GM19372 (cell line): ENCODE measurements at regions not wholly inside any gene's neighbourhood (a gene's known extent, or its start where the extent isn't known, plus 50 kb on each side); places are given as distances from the start of the nearest gene placed in this dataset.
"Not testable (repeated sequence)": the region's sequence is repeated elsewhere in the genome, so short reads cannot be mapped to it uniquely, and the experiment has no call there.

Source experiments
- ATAC-seq: cut with Tn5 transposase; IDR thresholded peaks from one replicate; pipeline ENCODE4 v1.9.1; 2021; ENCODE audit warnings: mild to moderate bottlenecking, low read depth, moderate library complexity; ENCODE audit not compliant: unreplicated experiment

DNA sequence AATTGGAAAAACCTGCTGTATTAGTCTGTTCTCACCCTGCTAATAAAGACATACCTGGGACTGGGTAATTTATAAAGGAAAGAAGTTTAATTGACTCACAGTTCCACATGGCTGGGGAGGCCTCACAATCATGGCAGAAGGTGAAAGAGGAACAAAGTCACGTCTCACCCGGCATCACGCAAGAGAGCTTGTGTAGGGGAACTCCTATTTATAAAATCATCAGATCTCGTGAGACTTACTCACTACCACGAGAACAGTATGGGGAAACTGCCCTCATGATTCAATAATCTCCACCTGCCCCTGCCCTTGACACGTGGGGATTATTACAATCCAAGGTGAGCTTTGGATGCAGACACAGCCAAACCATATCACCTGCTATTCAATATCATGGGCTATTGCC, 799.1 kb upstream of the HTR2C start:
- not testable (repeated sequence) for ATAC-seq

DNA sequence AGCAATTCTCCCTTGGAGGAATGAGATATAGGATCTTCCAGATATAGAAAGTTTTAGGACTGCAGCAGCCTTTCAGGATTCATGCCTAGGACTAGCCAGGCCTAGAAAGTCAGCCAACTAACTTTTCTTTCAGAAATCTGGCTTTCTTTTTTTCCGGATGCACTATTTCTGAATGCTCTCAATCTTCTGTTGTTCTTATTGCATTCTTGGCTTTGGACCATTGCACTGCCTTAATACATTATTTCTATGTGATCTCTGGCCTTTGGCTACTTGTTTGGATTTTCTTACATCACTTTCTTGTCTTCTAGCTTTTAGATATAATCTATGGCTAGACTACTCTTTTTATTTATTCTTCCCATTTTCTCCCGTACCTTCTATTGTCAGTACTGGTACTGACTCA, 813.1 kb upstream of the HTR2C start:
- ATAC-seq = no peak

DNA sequence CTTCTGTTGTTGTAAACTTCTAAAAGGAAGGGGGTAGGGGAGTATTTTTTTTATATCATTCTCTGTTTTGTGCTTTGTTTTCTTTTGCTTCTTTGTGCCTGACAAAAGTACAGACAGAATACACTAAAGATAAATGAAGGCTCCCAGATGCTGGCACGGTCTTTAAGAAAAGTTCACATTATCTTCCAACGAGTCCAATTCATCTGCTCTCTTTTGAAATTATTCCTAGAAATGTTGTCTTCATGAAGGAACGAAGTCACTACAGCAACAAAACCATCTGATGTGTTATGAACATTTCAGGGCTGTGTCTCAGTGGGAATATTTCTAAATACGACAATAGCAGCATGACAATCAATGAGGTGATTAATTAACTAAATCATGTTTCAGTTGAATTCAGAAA, 813.8 kb upstream of the HTR2C start:
- ATAC-seq = no peak

DNA sequence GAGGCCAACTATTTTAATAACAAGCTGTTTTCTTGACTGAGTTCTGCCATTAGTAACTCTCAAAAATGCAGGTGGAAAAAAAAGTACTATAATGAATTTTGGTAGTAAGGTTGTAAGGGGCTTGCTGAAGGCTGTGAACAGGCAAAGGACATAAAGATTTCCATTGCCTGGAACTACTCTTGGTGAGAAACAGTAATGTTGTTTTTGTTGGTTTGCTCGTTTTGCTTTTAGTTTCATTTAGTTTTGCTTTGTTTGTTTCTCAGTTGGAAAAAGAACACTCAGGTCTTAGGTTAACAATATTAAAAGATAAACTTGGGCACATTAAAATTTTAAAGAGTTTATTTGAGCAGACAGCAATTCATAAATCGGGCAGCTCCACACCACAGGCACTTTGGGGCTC, 824.5 kb upstream of the HTR2C start:
- ATAC-seq = no peak

DNA sequence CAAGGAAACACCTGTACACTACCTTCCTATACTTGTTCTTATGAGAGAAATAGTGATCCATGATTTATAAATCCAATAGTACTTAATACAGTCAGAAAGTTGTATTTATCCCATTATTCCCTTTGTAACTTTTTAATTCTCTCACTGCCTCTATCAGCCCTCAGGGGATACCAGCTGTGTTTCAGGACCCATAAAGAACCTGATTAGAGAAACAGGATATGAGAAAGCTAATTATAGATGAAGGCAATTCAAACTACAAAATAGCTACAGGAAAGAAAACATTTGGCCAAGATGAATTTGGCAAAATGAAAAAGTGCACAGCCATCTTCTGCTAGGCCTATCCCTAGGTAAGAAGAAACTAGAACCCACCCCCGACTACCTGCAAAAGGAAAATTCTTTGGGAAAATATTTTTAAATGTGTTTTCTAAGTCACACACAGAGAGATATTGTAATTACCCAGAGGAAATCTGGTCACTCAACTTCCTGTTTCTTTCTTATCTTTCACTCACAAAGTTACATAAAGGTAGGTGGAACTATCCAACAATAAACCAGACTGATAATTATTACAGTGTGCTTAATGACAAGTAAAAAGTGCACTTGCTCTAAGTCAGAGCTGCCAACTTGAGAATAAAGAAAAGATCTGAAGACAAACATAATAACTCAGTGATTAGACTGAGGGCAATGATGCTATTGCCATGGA, 836.5 kb upstream of the HTR2C start:
- ATAC-seq = peak; percentile 54

DNA sequence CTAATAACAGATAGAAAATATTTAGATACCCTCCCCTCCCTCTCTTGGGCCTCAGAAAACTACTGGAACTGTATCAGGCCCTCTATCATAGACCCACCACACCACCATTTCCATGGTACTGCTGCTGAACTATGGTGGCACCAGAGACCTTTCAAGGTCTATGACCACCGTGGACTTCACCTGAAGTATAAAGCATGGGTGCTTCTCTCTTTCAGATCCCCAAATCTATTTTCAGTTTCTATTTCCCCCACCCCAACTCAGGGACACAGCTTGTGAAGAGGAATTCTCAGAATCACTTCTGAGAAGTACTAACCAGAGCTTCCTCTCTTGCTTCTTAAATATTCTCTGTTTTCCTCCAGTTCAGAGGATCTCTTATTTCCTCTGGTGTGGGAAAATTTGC, 840.8 kb upstream of the HTR2C start:
- ATAC-seq = no peak

DNA sequence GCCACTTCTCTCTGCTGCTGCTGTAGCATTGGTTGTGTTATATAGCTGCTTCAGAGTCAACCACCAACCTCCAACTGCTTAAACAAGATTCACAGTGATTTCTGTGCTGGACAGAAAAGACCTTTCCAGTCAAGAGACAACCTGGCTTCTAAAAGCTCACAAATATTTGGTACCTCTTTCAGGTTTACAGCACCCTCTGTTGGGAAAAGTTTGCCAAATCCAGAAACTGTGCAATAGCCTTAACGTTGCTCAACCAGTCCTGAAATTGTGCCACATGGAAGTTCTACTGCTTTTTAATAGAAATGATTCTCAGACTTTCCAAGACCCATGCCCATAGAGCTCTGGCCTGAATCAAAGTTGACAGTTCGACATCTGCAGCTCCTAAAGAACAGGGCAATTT, 842.1 kb upstream of the HTR2C start:
- peak; percentile 40 for ATAC-seq

DNA sequence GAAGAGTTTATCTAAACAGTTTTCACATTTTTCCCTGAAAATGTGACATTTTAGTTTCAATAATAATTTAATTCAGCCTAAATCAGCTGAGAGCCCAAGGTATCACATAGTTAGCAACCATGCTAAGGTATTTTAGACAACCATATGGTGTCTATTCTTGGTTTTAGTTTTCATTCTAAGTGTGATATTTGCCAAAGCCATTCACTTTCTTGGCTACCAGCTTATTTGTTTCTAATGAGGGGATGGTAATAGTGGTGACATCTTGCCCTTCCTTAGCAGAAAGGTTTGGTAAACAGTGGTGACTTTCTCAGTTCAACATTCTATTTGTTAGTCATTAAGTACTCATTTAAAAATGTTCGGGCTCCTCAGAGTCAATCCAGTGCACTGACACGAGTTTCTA, 854.9 kb upstream of the HTR2C start:
- ATAC-seq = no peak

DNA sequence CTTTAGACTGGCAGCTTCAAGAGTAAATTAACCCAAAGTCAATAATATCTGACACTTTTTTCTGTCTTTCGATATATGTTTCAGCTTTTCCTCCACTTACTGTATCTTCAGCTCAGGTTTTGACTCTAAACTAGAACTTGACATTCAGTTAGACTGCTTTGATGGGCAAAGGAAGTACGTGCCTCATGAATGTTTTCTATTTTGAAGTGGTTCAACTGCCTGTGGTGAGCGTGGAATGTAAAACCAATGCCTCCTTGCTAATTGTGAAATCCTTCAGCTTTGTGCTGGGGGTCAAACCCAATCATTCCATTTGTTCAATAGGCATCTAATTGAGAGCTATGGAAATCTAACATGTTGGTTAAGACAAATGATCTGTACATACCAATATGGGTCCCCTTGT, 857.0 kb upstream of the HTR2C start:
- peak; percentile 53 for ATAC-seq

DNA sequence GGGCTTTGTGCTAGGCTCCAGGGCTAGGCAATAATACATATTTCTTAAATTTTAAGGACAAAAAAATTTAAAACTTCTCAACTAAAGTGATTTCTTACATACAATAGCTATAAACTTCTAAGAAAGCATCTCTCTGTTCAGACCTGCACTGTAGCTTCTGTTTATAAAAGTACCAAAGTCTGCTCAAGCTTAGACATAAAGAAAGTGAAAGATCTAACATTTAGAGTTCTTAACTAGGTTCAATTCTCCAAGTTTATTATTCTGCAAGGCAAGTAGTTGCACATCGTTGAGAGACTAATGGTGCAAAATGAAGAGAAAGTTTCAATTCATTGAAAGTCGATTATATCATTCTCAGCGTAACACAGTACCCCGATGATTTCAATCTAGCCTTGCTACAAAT, 857.4 kb upstream of the HTR2C start:
- peak; percentile 46 for ATAC-seq

DNA sequence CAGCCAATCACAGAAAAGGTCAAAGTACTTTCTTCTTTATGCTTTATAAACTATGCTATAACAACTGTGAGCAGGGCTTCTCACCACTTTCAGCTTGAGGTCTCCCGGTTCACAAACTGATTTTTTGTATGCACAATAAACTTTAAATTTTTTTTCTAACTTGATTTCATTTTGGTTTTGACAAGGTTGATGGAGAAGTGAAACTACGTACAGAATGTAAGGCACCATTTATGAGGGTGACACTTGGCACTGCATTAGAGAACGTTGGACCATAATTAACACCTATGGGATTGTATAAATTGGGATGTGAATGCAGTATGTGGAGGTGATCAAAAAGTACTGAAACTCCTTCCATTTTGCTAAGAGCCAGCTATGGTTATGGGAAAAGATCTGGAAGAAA, 857.9 kb upstream of the HTR2C start:
- ATAC-seq = peak; percentile 42

DNA sequence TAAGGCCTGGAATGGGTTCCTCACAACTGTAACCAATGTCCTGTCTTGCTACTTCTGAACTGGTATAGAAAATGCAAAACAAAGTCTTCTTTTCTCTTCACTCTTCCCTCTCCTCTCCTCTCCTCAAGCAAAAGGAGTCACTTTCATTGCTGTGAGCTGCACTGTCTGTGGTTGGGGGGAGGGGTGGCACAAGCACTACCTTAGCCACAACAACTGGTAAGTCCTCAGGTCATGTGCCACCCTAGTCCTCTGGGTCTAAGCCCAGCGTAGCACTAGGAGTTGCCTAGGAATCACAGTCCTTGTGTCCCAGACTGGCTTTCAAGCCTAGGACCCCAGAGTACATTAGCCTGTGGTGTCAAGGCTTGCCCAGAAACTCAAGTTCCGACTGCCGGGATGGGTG, 859.3 kb upstream of the AMOT start:
- no peak for ATAC-seq

DNA sequence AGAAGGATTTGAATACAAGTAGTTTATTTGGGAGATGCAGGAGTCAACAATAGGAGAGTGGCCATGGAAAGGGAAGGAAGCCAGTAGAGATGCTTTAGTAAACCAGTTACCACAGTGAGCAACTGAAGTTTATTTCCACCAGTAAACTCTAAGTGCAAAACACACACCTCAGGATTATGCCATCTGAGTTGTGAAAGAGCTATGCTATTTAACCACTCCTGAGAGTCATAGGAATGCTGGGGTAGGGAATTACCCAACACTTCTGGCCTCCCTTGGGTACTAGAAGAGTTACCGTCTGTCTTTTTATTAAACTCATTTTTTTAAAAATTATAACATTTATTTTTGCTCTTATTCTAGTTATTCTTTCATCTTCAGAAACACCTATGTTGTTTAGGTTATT, 834.6 kb upstream of the AMOT start:
- no peak for ATAC-seq

DNA sequence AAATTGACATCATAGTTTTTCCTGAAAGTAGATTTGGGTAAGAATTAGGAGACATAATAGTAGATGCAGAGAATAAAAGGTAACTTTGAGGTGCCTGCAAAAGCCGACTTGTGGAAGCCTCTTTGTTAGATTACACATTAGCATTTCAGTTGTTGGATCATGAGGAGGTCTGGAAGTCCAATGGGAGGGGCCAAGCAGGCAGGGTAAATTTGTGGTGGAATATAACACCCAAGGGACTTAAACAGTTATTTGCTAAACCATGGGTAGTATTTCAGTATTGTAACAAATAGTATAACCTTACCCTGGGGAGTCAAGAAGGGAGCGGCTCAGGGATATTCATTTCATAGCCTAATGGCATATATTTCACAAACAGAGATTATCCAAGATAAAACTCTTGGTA, 810.7 kb upstream of the AMOT start:
- no peak for ATAC-seq

DNA sequence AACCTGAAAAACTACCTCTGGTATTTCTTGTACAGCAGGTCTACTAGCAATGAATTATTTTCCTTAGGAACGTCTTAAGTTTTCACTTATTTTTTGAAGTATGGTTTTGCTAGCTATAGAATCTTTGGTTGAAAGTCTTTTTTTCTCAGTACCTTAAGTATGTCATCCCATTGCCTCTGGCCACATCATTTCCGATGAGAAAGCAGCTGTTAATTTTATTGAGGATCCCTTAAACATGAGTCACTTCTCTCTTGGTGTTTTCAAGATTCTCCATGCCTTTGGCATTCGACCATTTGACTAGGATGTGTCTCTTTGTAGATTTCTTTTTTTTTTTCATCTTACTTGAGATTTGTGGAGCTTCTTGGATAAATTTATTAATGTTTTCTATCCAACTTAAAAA, 803.8 kb upstream of the AMOT start:
- no peak for ATAC-seq

DNA sequence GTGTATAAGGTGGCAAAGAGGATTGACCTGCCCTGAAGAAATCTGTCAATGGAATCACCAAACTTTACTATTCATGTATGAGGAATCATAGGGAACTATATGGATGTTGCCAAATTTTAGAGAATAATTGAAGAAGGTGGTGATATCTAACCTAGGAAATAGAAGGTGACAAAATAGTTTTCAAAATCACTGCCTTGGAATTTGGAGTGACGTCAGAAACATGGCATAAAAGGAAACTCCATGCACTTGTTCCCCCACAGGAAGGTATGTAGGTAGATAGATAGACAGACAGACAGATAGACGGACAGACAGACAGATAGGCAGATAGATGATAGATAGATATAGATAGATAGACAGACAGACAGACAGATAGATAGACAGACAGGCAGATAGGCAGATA, 793.9 kb upstream of the AMOT start:
- ATAC-seq = no peak

DNA sequence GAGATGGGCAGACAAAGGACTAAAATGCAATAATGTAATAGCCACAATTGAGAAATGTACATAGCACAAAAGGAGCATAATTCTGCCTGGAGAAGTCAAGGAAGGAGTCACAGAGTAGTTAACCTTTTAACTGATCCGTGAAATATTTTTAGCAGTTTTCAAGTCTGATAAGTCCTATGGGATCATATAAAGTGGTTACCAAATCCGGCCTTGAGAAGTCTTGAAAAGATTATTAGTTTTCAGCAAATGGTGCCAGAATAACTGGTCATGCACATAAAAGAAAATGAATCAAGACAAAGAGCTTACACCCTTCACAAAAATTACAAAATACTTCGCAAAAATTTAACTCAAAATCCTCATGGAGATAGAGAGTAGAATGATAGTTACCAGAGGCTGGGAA, 788.7 kb upstream of the AMOT start:
- no peak for ATAC-seq

DNA sequence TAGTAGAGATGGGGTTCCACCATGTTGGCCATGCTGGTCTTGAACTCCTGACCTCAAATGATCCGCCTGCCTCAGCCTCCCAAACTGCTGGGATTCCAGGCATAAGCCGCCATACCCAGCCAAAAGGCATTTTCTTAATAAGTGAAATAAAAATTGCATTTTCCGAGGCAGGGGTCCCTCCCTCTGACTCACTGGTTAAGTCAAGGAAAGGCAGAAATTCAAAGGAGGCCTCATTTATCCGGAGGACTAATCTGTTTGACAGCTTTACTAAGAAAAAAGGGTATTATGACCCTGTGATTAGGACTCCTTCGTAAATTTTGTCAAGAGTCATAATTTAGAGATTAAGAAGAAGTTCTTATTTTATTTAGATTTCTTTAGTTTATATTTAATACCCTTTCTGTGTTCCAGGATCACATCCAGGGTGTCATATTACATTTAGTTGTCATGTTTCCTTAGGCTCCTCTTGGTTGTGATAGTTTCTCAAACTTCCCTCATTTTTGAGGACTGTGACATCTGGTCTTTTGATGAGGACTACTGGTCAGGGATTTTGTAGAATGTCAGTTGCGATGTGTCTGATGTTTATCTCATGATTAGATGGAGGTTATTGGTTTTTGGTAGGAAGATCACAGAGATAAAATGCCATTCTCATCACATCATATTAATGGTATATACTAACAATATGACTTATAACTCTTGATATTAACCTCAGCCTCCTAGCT, 753.7 kb upstream of the AMOT start:
- no peak for ATAC-seq

DNA sequence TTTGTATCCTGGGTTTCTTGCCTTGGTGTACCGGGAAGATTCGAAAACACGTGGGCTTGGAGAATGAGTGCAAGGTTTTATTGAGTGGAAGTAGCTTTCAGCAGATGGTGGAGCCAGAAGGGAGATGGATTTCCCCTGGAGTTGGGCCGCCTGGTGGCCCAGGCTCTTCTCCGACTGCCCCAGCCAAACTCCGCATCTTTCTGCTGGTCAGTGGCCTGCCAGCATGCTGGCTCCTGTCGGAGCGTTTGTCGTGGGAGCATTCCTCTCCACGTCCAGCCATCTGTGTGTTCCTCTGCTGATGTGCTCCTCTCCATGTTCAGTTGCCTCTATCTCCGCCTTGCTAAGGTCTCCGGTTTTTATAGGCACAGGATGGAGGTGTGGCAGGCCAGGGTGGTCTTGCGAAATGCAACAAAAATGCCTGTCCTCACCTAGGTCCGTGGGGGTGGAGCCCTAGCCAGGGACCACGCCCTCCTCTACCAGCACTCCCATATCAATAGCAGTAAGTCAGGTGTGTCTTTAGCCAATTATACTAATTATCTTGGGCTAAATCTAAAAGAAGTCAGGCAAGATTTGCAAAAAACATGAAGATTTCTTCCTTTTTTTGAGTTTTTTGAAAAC, 745.8 kb upstream of the AMOT start:
- ATAC-seq = no peak

DNA sequence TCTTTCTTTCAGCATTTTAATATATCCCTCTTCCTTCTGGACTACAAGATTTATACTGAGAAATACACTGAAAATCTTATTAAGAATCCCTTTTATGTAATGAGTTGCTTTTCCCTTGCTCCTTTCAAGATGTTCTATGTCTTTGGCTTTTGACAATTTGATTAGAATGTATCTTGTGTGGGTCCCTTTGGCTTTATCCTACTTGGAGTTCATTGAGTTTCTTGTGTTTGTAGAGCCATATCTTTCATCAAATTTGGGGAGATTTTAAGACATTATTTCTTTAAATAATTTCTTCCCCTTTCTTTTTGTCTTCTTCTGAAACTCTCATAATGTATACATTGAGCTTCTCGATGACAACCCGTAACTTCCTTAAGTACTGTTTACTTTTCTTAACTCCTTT, 739.9 kb upstream of the AMOT start:
- no peak for ATAC-seq

DNA sequence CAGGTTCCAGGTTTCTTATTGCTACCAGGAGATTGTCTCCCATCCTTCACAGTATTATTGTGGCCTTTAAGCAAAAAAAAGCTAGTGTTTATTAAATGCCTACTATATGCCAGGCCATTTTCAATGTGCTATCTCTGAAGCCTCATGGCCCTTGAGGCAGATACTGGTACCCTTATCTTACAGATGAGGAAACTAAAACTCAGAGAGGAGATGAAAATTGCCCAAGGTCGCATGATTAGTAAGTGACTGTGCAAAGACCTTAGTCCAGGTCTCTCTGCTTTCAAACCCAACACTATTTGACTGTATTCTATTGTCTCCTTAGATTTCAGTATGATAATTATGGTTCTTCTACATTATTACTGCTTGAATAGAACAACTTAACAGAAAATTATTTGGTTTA, 717.9 kb upstream of the AMOT start:
- ATAC-seq = no peak

DNA sequence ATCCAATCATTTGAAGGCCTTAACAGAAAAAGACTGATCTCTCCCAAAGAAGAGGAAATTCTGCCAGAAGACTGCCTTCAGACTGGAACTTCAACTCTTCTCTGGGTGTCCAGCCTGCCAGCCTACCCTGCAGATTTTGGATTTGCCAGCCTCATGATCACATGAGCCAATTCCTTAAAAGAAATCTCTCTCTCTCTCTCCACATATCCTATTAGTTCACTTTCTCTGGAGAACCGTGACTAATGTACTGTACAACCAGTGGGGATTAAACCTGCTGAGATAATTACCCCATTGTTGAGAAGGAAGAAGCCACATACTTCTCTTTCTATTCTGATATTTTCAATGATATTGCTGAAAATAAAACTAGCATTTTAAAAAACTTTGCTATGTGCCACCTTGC, 711.3 kb upstream of the AMOT start:
- no peak for ATAC-seq
